ENCODE measurements at regions not wholly inside any gene's neighbourhood (a gene's known extent, or its start where the extent isn't known, plus 50 kb on each side); places are given as distances from the start of the nearest gene placed in this dataset.

- no peak for TF ChIP-seq POLR2A (IDR thresholded peaks at IDR 0.05)
- TF ChIP-seq CTCF (IDR thresholded peaks at IDR 0.05) = no peak
Observed at GRCh38 chr4:154960476-154960875, 179.4 kb downstream of the RBM46 start.

Measured in esophagus squamous epithelium (tissue), 4 donors.